ENCODE measurements at regions not wholly inside any gene's neighbourhood (a gene's known extent, or its start where the extent isn't known, plus 50 kb on each side); places are given as distances from the start of the nearest gene placed in this dataset.
A peak's percentile ranks its signal among the peaks of the same experiment; 100 is the strongest.

DNA sequence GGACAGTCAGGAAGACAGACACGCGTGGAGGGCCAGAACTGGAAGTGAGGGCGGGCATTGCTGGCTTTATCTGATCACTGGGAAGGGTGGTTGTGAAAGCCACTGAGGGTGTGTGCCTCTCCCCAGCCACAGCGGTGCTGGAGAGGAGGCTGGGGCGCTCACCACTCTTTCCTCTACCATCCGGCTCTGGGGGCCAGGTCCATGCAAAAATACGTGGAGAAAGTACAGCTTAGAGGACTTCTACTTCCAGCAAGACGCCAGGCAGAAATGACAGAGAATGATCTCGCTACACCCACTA, 148.8 kb upstream of the RPS6KA2 start:
- H3K4me1 ChIP-seq (replicated peaks) = no peaks in the 10 kb centered on the region
- 81% methylated on average over 9 of the region's 9 CpGs for WGBS
- intact Hi-C loops (cut with DNase I) = no loop called here
- no peak for DNase-seq (ENCODE audit: low spot score)
- H3K36me3 ChIP-seq = no peaks in the 10 kb centered on the region
- H3K27ac ChIP-seq = no peak overlapping the region
- no peak overlapping the region for H3K4me3 ChIP-seq
- H3K9me3 ChIP-seq = no peaks in the 10 kb centered on the region
- no peaks in the 10 kb centered on the region for H3K27me3 ChIP-seq (replicated peaks; ENCODE audit: insufficient read depth)
- TF ChIP-seq POLR2AphosphoS5 (IDR thresholded peaks at IDR 0.05) (no peak), POLR2A (IDR thresholded peaks at IDR 0.05) (no peak)
- TF ChIP-seq, protein P1, sequence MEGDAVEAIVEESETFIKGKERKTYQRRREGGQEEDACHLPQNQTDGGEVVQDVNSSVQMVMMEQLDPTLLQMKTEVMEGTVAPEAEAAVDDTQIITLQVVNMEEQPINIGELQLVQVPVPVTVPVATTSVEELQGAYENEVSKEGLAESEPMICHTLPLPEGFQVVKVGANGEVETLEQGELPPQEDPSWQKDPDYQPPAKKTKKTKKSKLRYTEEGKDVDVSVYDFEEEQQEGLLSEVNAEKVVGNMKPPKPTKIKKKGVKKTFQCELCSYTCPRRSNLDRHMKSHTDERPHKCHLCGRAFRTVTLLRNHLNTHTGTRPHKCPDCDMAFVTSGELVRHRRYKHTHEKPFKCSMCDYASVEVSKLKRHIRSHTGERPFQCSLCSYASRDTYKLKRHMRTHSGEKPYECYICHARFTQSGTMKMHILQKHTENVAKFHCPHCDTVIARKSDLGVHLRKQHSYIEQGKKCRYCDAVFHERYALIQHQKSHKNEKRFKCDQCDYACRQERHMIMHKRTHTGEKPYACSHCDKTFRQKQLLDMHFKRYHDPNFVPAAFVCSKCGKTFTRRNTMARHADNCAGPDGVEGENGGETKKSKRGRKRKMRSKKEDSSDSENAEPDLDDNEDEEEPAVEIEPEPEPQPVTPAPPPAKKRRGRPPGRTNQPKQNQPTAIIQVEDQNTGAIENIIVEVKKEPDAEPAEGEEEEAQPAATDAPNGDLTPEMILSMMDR (IDR thresholded peaks at IDR 0.05) = no peak

DNA sequence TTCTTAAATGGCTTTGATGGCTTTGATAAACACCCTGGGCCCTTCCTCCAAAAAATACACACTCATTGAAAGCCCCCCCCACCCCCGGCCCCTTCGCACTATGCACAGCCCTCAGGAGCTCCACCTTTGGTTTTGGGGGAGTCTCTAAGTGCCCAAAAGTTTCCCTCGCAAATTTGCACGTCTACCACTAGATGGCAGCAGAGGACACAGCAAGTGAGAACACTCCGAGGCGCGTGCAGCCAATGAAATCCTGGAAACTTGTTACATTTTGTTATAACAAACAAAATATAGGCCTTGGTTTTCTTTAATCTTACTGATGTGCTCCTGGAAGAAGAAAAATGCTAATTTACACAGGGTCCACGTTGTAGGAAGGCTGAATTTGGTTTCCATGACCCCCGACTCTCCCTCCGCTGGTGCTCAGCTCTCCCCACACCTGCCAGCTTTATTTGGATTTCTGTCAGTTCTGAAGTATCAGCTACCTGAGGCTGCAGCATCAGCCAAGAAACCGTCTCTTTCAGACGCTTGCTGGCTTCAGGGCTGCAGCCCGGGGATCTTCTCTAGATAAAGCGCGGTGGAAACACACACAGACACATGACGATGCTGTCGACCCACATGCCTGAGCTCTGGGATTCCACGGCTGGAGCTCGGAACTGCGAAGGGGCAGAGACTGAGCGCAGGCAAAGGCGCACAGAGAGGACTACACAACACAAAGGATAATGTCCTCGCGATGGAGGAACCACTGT, 148.3 kb upstream of the RPS6KA2 start:
- 39% methylated on average over 24 of the region's 24 CpGs for whole genome bisulfite sequencing
- no peaks in the 10 kb centered on the region for H3K36me3 ChIP-seq
- no peaks in the 10 kb centered on the region for H3K9me3 ChIP-seq
- DNase-seq (ENCODE audit: low spot score) = peak; percentile 39
- H3K27ac ChIP-seq = no peak overlapping the region
- no peaks in the 10 kb centered on the region for H3K4me1 ChIP-seq (replicated peaks)
- H3K27me3 ChIP-seq (replicated peaks; ENCODE audit: insufficient read depth) = no peaks in the 10 kb centered on the region
- intact Hi-C loops (cut with DNase I) = no loop called here
- no peak overlapping the region for H3K4me3 ChIP-seq
- TF ChIP-seq POLR2AphosphoS5 (IDR thresholded peaks at IDR 0.05) (no peak), POLR2A (IDR thresholded peaks at IDR 0.05) (no peak)
- TF ChIP-seq, protein P1 (IDR thresholded peaks at IDR 0.05) = peak; percentile 62 to 88 (median 78)

DNA sequence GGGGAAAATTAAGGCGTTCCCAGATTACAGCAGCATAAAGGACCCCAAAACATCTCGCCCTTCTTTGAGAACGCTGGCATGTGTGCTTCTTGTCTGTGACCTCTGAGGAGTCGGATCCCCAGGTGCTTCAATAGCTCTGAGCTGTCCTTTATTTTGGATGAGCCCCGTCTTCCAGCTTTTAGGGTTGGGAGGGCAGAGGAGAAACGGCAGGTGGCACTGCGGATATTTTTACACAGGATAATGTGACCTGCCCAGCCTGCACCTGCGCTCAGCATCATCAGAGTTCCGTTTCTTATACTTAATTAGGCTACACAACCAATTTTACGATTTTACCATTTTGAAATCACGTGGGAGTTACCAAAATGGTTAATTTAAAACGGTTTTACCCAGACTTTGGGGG, 147.7 kb upstream of the RPS6KA2 start:
- H3K27ac ChIP-seq = no peak overlapping the region
- no peak for DNase-seq (ENCODE audit: low spot score)
- H3K36me3 ChIP-seq = no peaks in the 10 kb centered on the region
- H3K4me3 ChIP-seq = no peak overlapping the region
- intact Hi-C loops (cut with DNase I) = loop anchor here (1.0 kb wide), 1 partner anchor 368 kb away; no protein-coding TSS in a partner anchor
- no peaks in the 10 kb centered on the region for H3K9me3 ChIP-seq
- no peaks in the 10 kb centered on the region for H3K27me3 ChIP-seq (replicated peaks; ENCODE audit: insufficient read depth)
- TF ChIP-seq POLR2AphosphoS5 (IDR thresholded peaks at IDR 0.05) (no peak), POLR2A (IDR thresholded peaks at IDR 0.05) (no peak)
- TF ChIP-seq, protein P1 (IDR thresholded peaks at IDR 0.05) = no peak
- WGBS = 60% methylated on average over 12 of the region's 12 CpGs
- no peaks in the 10 kb centered on the region for H3K4me1 ChIP-seq (replicated peaks)

DNA sequence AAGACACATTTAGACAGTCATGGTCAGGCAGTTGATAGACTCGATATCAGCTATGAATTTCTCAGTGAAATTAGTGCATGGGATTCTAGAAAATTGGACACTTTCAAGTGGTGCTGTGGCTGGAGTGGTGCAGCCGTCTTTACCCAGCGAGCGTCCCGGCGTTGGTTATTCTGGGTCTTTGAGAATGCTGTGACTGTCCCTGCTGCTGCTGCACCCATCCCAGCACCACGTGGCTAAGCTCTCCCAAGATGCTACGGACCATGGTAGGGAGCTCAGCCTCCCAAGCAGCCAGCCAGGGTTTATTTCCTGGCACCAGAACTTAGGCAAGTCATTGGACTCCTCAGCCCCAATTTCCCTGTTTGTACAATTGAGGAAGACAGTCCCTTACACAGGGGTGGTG, 147.2 kb upstream of the RPS6KA2 start:
- Histone ChIP-seq H3K27ac (no peak overlapping the region), H3K36me3 (no peaks in the 10 kb centered on the region), H3K9me3 (no peaks in the 10 kb centered on the region), H3K27me3 (replicated peaks; ENCODE audit: insufficient read depth) (no peaks in the 10 kb centered on the region), H3K4me1 (replicated peaks) (no peaks in the 10 kb centered on the region), H3K4me3 (no peak overlapping the region)
- WGBS = 83% methylated on average over 8 of the region's 8 CpGs
- intact Hi-C loops (cut with DNase I) = loop anchor here (1.0 kb wide), 1 partner anchor 368 kb away; no protein-coding TSS in a partner anchor
- TF ChIP-seq POLR2AphosphoS5 (IDR thresholded peaks at IDR 0.05) (no peak), POLR2A (IDR thresholded peaks at IDR 0.05) (no peak)
- TF ChIP-seq, protein P1 (IDR thresholded peaks at IDR 0.05) = no peak
- no peak for DNase-seq (ENCODE audit: low spot score)

DNA sequence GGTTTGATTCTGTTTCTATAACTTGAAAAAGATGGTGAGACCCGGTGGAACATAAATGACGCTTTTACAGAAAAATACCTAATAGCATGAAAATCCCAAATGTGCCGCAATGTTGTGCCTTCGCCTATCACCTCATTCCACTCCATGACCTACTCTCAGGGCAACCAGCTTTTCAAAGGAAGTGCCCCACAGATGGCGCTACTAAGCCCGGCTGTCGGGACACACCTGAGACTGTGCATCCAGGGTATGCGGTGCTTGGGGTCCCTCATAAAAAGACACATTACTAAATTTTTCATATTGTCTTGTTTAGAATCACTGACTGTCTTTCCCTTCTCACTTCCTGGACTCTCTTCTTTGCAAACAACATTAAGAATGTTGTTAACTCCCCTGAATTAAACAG, 145.5 kb upstream of the RPS6KA2 start:
- no peak overlapping the region for H3K4me3 ChIP-seq
- no peaks in the 10 kb centered on the region for H3K27me3 ChIP-seq (replicated peaks; ENCODE audit: insufficient read depth)
- 68% methylated on average over 8 of the region's 8 CpGs for WGBS
- DNase-seq (ENCODE audit: low spot score) = no peak
- intact Hi-C loops (cut with DNase I) = no loop called here
- H3K9me3 ChIP-seq = no peaks in the 10 kb centered on the region
- no peak overlapping the region for H3K27ac ChIP-seq
- no peak for TF ChIP-seq POLR2A (IDR thresholded peaks at IDR 0.05)
- TF ChIP-seq POLR2AphosphoS5 (IDR thresholded peaks at IDR 0.05) = no peak
- TF ChIP-seq, protein P1 (IDR thresholded peaks at IDR 0.05) = no peak
- no peaks in the 10 kb centered on the region for H3K36me3 ChIP-seq
- H3K4me1 ChIP-seq (replicated peaks) = no peaks in the 10 kb centered on the region
